A673 (cell line): ENCODE measurements at regions not wholly inside any gene's neighbourhood (a gene's known extent, or its start where the extent isn't known, plus 50 kb on each side); places are given as distances from the start of the nearest gene placed in this dataset.

Experiments
- EZH2 ChIP-seq: fragments of 200-600 bp; sonication (generic); IDR thresholded peaks from 2 replicates; pipeline ENCODE4 v1.6.1; 2017; ENCODE audit warnings: borderline replicate concordance, low read depth, mild to moderate bottlenecking, mixed read lengths, antibody characterized with exemption, low read length; ENCODE audit not compliant: poor library complexity, severe bottlenecking
- TF ChIP-seq, protein P1 (sequence below): fragments of 300-800, 200-600 bp; sonication (generic); conservative IDR thresholded peaks from 2 replicates; pipeline ENCODE4 v1.5.1; 2017; ENCODE audit warnings: low read depth, mild to moderate bottlenecking, antibody characterized with exemption, low read length, moderate library complexity, mixed read lengths

DNA sequence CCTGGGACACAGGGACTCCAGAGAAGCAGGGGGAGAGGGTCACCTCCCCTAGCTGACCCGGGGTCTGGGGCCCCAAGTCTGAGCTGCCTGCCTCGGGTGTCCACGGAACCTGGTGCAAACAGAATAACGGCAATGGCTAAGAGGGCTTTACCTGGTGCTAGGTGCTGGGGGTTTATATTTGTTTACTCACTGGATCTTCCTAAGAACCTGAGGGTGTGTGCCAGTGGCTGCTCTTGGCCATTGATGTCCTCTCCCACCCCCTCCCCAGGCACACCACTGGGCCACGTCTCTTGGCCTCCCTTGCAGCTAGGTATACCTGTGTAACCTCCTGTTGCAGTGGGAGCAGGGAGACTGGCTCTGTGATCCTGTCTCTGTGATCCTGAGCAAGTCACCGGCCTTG is 157.9 kb upstream of the MLN start:
- TF ChIP-seq, protein P1, sequence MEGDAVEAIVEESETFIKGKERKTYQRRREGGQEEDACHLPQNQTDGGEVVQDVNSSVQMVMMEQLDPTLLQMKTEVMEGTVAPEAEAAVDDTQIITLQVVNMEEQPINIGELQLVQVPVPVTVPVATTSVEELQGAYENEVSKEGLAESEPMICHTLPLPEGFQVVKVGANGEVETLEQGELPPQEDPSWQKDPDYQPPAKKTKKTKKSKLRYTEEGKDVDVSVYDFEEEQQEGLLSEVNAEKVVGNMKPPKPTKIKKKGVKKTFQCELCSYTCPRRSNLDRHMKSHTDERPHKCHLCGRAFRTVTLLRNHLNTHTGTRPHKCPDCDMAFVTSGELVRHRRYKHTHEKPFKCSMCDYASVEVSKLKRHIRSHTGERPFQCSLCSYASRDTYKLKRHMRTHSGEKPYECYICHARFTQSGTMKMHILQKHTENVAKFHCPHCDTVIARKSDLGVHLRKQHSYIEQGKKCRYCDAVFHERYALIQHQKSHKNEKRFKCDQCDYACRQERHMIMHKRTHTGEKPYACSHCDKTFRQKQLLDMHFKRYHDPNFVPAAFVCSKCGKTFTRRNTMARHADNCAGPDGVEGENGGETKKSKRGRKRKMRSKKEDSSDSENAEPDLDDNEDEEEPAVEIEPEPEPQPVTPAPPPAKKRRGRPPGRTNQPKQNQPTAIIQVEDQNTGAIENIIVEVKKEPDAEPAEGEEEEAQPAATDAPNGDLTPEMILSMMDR: no peak
- TF ChIP-seq EZH2: no peak
